PC-9 (cell line): ENCODE measurements at regions not wholly inside any gene's neighbourhood (a gene's known extent, or its start where the extent isn't known, plus 50 kb on each side); places are given as distances from the start of the nearest gene placed in this dataset.

Experiments used
- BruUV-seq: library from RNA; stranded (reverse); fragments of 400-500 nt; replicated peaks from 2 replicates; lab custom pipeline; 2021; lab: Mats Ljungman, UMichigan
- CTCF ChIA-PET: fragments of 300-600 bp; sonication (Branson Sonifier 250); formaldehyde crosslinking; loops from one replicate; lab custom pipeline; 2022; ENCODE audit warnings: antibody characterized with exemption; lab: Charles Lee
- POLR2A ChIA-PET: fragments of 300-600 bp; sonication (Branson Sonifier 250); formaldehyde crosslinking; loops from one replicate; lab custom pipeline; 2022; ENCODE audit warnings: antibody characterized with exemption; ENCODE audit not compliant: unreplicated experiment; lab: Charles Lee
- DNase-seq, 2 experiments: peaks; one replicate each; pipeline versions ENCODE4 v3.0.0 to v3.0.0-alpha.2; 2015 to 2022; ENCODE audit warnings: mixed read lengths in 1 of 2
- H2AFZ ChIP-seq: fragments of 200-600 bp; sonication (generic); 2 replicates; pipeline ENCODE4 v1.8.1; 2017; ENCODE audit warnings: antibody characterized with exemption
- H3F3A ChIP-seq: fragments of 200-600 bp; sonication (generic); 2 replicates; pipeline ENCODE4 v1.8.1; 2017; ENCODE audit warnings: antibody characterized with exemption, mild to moderate bottlenecking, low read depth; ENCODE audit not compliant: insufficient read depth
- H3K27ac ChIP-seq: fragments of 200-600 bp; sonication (generic); 2 replicates; pipeline ENCODE4 v1.6.1; 2016; ENCODE audit warnings: mixed run types
- H3K27me3 ChIP-seq: fragments of 200-600 bp; sonication (generic); 2 replicates; pipeline ENCODE4 v1.6.1; 2016; ENCODE audit warnings: low read depth, mixed run types; ENCODE audit not compliant: insufficient read depth
- H3K36me3 ChIP-seq: fragments of 200-600 bp; sonication (generic); 2 replicates; pipeline ENCODE4 v1.6.1; 2016; ENCODE audit warnings: low read depth, mixed run types
- H3K4me1 ChIP-seq: fragments of 200-600 bp; sonication (generic); replicated peaks from 2 replicates; pipeline ENCODE4 v1.6.1; 2016; ENCODE audit warnings: mixed run types; ENCODE audit not compliant: insufficient read depth
- H3K4me2 ChIP-seq: fragments of 200-600 bp; sonication (generic); 2 replicates; pipeline ENCODE4 v1.6.1; 2017; ENCODE audit warnings: mixed run types
- H3K4me3 ChIP-seq: fragments of 200-600 bp; sonication (generic); 2 replicates; pipeline ENCODE4 v1.6.1; 2016; ENCODE audit warnings: mixed run types
- H3K79me2 ChIP-seq: fragments of 200-600 bp; sonication (generic); 2 replicates; pipeline ENCODE4 v1.6.1; 2017; ENCODE audit warnings: low read depth, mixed run types
- H3K9me2 ChIP-seq: fragments of 200-600 bp; sonication (generic); 2 replicates; pipeline ENCODE4 v1.8.1; 2017; ENCODE audit warnings: mild to moderate bottlenecking; ENCODE audit not compliant: insufficient read depth
- H3K9me3 ChIP-seq: fragments of 200-600 bp; sonication (generic); 2 replicates; pipeline ENCODE4 v1.8.1; 2016; ENCODE audit warnings: low read depth; ENCODE audit not compliant: insufficient read depth
- H4K20me1 ChIP-seq: fragments of 200-600 bp; sonication (generic); 2 replicates; pipeline ENCODE4 v1.8.1; 2017; ENCODE audit not compliant: insufficient read depth
- EZH2 ChIP-seq: fragments of 200-600 bp; sonication (generic); IDR thresholded peaks from 2 replicates; pipeline ENCODE4 v1.8.0; 2017; ENCODE audit warnings: antibody characterized with exemption, low read depth
- intact Hi-C: fragments of 100-400 bp; cut with micrococcal nuclease; formaldehyde crosslinking; loops from one replicate; pipeline ENCODE4 v1.10.0; 2022; ENCODE audit not compliant: unreplicated experiment
- TF ChIP-seq, protein P1 (sequence below): fragments of 200-600 bp; sonication (generic); conservative IDR thresholded peaks from 2 replicates; pipeline ENCODE4 v1.6.1; 2017; ENCODE audit warnings: mixed run types, antibody characterized with exemption, mild to moderate bottlenecking, moderate library complexity

DNA sequence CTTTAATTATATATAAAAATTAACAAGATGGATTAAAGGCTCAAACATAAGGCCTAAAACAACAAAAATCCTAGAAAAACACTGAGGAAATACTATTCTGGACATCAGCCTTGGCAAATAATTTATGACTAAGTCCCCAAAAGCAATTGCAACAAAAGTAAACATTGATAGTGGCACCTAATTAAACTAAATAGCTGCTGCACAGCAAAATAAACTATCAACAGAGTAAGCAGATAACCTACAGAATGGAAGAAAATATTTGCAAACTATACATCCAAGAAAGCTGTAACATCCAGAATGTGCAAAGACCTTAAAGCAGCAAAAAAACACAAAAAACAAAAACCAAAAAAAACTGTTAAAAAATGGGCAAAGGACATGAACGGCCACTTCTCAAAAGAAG, 384.0 kb upstream of the SEMA3D start:
- H3K27ac ChIP-seq: no peak overlapping the region
- H3K4me1 ChIP-seq: no peaks in the 10 kb centered on the region
- H3K9me3 ChIP-seq: no peaks in the 10 kb centered on the region
- no peaks in the 10 kb centered on the region for H3F3A ChIP-seq
- H3K4me3 ChIP-seq: no peak overlapping the region
- DNase-seq: no peak
- H3K27me3 ChIP-seq: no peaks in the 10 kb centered on the region
- ChIA-PET CTCF (no interaction called here), POLR2A (no interaction called here)
- no peak overlapping the region for H3K4me2 ChIP-seq
- H3K9me2 ChIP-seq: no peaks in the 10 kb centered on the region
- H3K36me3 ChIP-seq: no peaks in the 10 kb centered on the region
- BruUV-seq: no TSS peak
- H2AFZ ChIP-seq: no peak overlapping the region
- TF ChIP-seq, protein P1, sequence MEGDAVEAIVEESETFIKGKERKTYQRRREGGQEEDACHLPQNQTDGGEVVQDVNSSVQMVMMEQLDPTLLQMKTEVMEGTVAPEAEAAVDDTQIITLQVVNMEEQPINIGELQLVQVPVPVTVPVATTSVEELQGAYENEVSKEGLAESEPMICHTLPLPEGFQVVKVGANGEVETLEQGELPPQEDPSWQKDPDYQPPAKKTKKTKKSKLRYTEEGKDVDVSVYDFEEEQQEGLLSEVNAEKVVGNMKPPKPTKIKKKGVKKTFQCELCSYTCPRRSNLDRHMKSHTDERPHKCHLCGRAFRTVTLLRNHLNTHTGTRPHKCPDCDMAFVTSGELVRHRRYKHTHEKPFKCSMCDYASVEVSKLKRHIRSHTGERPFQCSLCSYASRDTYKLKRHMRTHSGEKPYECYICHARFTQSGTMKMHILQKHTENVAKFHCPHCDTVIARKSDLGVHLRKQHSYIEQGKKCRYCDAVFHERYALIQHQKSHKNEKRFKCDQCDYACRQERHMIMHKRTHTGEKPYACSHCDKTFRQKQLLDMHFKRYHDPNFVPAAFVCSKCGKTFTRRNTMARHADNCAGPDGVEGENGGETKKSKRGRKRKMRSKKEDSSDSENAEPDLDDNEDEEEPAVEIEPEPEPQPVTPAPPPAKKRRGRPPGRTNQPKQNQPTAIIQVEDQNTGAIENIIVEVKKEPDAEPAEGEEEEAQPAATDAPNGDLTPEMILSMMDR: no peak
- TF ChIP-seq EZH2: no peak
- H3K79me2 ChIP-seq: no peaks in the 10 kb centered on the region
- intact Hi-C loops: no loop called here
- no peaks in the 10 kb centered on the region for H4K20me1 ChIP-seq

DNA sequence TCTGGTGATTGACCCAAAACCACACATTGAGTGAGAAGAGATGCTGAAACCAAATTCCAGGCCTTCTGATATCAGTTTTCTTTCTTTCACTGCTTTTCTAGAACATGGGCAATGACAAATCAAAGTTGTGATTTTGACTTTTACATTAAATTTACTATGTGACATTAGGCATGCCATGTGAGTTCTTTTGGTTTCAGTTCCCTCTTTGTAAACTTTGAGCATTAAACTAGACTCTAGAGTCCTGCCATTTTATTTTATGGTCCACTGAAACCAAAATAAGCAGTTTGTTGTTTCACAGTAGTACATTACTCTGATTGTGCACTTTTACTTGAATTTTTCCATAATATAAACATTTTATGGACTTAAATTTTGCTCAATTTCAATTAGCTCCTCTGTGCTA, 381.1 kb upstream of the SEMA3D start:
- TF ChIP-seq, protein P1: no peak
- TF ChIP-seq EZH2: no peak
- intact Hi-C loops: no loop called here
- Histone ChIP-seq H3K4me2 (no peak overlapping the region), H2AFZ (no peak overlapping the region), H4K20me1 (no peaks in the 10 kb centered on the region), H3K4me1 (no peaks in the 10 kb centered on the region), H3K9me2 (no peaks in the 10 kb centered on the region), H3F3A (no peaks in the 10 kb centered on the region), H3K79me2 (no peaks in the 10 kb centered on the region), H3K27ac (no peak overlapping the region), H3K36me3 (no peaks in the 10 kb centered on the region), H3K27me3 (no peaks in the 10 kb centered on the region), H3K4me3 (no peak overlapping the region), H3K9me3 (no peaks in the 10 kb centered on the region)
- ChIA-PET POLR2A (no interaction called here), CTCF (no interaction called here)
- no peak for DNase-seq
- BruUV-seq: no TSS peak

DNA sequence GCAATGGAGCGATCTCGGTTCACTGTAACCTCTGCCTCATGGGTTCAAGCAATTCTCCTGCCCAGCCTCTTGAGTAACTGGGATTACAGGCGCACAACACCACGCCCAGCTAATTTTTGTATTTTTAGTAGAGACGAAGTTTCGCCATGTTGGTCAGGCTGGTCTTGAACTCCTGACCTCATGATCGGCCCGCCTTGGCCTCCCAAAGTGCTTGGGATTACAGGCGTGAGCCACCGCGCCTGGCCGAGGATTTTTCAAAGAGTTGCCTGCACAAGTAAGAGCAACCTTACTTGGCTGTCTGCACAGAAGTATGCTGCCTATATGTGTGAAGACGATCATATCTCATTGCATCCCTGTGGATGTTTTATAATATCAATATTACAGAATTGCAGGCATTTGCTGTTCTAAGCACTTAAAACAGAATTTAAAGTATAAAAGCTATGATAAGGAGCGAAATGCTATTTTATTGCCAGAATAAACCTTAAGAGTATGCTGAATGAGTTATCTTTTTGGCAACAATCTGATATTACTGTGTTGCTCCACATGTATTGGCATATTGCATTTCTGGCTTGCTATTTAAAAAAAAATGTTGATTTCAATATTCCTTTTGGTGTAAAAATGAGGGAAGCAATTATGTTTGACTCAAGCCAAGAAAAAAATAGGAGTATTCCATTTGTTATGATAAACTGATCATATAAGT, 379.4 kb upstream of the SEMA3D start:
- H3K27me3 ChIP-seq: no peaks in the 10 kb centered on the region
- no peaks in the 10 kb centered on the region for H3F3A ChIP-seq
- H3K9me2 ChIP-seq: no peaks in the 10 kb centered on the region
- H4K20me1 ChIP-seq: no peaks in the 10 kb centered on the region
- TF ChIP-seq, protein P1: no peak
- no peak for TF ChIP-seq EZH2
- no TSS peak for BruUV-seq
- H3K4me1 ChIP-seq: no peaks in the 10 kb centered on the region
- no peak for DNase-seq
- POLR2A ChIA-PET: no interaction called here
- H3K4me2 ChIP-seq: no peak overlapping the region
- no peaks in the 10 kb centered on the region for H3K9me3 ChIP-seq
- intact Hi-C loops: no loop called here
- no peak overlapping the region for H2AFZ ChIP-seq
- no peak overlapping the region for H3K27ac ChIP-seq
- no peaks in the 10 kb centered on the region for H3K79me2 ChIP-seq
- no peaks in the 10 kb centered on the region for H3K36me3 ChIP-seq
- H3K4me3 ChIP-seq: no peak overlapping the region
- CTCF ChIA-PET: no interaction called here
